ENCODE measurements at regions not wholly inside any gene's neighbourhood (a gene's known extent, or its start where the extent isn't known, plus 50 kb on each side); places are given as distances from the start of the nearest gene placed in this dataset.

DNA sequence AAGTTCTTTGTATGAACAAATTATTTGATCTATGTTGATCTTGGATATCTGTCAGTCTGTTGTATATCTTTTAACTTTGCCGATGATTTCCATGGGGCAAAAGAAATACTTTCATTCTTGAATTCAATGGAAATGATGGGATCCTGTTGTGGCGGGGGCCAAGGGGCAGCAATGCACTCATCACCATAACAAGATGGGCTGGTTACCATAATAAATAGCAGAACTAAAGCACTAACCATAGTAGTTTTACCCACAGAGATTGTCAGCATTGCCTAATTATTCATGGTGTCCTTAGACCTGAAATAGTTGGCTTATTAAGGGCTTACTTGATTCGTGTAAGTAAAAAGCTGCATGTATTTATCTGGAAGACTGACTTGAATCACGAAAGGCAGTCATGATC is 309.6 kb downstream of the RFC3 start:
- TF ChIP-seq POLR2A (IDR thresholded peaks at IDR 0.05), result no peak
- TF ChIP-seq, protein P1, sequence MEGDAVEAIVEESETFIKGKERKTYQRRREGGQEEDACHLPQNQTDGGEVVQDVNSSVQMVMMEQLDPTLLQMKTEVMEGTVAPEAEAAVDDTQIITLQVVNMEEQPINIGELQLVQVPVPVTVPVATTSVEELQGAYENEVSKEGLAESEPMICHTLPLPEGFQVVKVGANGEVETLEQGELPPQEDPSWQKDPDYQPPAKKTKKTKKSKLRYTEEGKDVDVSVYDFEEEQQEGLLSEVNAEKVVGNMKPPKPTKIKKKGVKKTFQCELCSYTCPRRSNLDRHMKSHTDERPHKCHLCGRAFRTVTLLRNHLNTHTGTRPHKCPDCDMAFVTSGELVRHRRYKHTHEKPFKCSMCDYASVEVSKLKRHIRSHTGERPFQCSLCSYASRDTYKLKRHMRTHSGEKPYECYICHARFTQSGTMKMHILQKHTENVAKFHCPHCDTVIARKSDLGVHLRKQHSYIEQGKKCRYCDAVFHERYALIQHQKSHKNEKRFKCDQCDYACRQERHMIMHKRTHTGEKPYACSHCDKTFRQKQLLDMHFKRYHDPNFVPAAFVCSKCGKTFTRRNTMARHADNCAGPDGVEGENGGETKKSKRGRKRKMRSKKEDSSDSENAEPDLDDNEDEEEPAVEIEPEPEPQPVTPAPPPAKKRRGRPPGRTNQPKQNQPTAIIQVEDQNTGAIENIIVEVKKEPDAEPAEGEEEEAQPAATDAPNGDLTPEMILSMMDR (IDR thresholded peaks at IDR 0.05 in 8 of 11, conservative IDR thresholded peaks at IDR 0.05 in 3 of 11), result no peak

All from spleen (tissue), 7 donors.